HG02798 (cell line): ENCODE measurements at regions not wholly inside any gene's neighbourhood (a gene's known extent, or its start where the extent isn't known, plus 50 kb on each side); places are given as distances from the start of the nearest gene placed in this dataset.

Experiments
- ATAC-seq: cut with Tn5 transposase; IDR thresholded peaks from one replicate; pipeline ENCODE4 v1.9.1; 2021; ENCODE audit warnings: mild to moderate bottlenecking; ENCODE audit not compliant: unreplicated experiment, poor library complexity

DNA sequence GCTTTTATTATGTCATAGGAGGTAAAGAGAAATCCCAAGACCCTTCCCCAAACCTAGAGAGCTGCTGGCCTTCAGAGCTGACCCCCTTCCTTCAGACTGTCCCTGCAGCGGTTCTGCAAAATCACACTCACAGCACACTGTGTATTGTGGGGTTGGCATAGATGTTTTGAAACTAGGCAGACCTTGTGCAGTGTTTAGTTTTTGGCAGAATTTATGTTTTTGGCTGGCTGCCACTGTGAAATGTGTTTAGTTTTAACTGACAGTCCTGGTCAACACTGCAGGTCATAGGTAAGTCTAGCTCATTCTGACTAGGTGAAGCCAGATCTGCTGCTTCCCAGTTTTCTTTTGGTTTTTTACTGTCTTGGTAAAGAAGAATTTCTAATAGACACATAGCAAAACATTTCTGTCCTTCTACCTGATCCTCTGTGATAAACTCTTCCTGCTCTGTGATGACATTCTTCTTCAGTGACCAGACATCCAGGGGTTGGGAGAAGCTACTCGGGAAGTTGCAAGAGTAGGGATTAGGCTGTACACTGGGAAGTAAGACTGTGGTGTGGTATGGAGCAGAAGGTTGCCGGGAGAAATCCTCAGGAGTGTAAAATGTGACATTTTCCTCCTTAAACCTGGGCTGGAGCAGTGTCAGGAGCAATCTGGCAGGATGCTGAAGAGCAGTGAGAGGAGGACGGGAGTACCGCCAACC is 209.6 kb upstream of the MCTP2 start:
- ATAC-seq = no peak

DNA sequence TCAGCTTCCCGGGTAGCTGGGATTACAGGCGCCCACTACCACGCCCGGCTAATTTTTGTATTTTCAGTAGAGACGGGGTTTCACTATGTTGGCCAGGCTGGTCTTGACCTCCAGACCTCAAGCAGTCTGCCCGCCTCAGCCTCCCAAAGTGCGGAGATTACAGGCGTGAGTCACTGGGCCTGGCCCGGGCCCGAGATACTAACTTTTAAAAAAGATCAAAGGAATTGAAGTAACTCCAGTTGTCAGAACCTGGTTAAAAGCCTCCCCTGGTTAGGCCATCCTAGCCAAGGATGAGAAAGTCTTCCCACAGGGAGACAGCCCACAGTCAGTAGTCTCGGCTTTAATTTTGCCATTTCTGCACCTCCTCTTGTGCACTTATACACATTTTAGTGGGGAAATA is 212.3 kb upstream of the MCTP2 start:
- ATAC-seq = no peak

DNA sequence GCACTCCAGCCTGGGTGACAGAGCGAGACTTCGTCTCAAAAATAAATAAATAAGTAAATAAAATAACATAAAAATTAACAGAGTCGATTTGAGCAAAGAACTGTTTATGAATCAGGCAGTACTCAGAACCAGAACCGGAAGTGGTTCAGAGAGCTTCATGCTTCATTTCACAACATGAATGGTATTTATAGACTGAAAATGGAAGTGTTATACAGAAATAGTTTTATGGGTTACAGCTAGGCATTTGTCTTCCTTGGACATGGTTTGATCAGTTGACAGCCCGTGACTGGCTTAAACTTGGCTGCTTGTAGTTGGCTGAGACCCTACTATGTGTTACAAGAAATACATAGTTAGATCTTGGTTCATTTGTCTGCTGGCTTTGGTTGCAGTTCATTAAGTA is 216.0 kb upstream of the MCTP2 start:
- ATAC-seq = no peak

DNA sequence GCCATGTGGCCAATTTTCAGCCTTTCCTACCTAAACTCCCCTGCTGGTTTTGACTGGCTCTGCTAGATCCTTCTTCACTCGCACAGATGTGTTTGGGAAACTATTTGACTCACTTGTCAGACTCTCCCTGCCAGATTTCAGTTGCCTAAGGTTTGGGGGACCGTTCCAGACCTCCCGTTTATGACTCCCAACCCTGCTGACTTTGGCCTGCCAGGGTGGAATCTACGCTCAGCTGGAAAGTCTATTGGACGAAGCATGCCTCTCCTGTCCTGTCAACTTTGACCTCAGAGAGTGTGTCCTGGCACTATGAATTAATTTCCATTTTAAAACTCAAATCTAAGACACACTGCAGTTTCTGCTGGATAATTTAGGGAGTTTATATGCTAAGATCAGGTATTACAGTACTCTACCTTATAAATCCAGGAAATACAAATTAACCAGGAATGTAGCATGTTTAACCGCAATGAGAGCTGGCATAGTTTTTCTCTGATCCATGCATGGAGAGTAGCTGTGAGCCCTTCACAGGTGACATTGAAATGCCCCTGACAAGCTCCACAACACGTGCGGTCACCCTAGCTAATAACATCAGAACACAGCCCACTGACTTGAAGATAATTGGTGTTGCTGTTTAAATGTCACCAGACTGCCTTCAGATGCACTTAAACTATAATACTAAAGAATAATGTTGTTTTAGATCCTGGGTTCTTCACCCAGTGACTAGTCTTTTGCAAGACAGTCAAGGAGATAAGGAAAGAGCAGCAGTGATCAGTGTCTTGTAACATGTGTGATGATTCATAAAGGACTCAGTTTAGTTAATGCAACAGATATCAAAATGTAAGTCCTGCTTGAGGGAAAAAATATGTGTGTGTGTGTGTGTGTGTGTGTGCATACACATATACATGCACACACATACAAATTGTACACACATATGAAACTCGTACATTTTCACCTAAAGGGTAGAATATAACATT is 223.0 kb upstream of the MCTP2 start:
- no peak for ATAC-seq

DNA sequence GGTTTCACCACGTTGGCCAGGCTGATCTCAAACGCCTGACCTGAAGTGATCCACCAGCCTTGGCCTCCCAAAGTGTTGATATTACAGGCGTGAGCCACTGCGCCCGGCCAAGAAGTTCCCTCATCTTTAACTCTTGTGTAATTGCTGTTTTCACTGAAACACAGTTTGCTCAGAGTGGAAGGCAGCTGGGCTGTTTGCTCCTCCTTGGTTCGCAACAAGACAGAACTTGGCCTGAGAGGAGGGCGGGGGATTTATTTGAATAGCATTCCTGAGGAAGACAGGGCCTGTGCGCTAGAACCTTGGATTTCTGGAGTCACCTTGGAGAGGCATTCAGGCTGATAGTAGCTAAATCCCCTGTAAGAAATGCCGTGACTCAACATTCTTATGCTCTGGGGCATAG is 226.7 kb upstream of the MCTP2 start:
- no peak for ATAC-seq

DNA sequence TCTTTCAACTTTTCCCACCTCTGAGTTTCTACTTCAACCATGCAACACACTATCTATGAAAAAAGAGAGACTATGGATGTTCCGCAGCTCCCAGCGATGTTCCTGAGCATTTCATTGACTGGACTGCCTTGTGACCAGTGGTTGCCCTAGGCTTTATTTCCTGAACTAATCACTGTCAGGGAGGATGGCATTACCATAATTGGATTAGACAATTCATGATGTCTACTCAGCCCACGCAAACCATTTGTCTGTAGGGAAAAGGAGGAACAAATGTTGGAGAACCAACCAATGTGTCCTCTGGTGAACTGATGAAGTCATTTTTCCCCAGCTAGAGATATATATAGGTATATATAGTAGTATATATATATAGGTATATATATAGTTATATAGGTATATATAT is 229.3 kb upstream of the MCTP2 start:
- no peak for ATAC-seq

DNA sequence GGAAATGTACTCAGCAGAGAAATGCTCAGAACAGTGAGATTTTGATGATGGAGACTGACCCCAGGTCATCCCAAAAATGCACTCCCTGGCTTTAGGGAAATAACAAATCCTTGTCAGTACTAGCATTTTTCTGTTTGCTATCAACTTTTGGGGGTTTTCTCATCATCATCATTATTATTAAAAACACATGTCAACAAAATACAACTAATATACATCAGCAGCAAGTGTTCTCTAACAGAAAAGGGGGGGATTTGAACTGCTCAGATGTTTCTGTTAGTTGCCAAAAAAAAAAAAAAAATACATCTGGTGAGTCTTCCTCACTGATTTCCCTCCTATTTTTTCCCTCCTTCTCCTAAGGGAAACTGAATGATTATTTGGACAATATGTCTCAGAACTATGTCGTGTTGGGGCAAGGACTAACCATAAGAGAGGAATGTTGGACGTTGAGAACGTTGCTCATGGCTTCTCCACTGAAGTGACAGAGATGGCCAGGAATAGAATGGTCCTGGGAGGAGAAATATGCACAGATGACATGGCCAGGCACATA is 230.0 kb upstream of the MCTP2 start:
- no peak for ATAC-seq

DNA sequence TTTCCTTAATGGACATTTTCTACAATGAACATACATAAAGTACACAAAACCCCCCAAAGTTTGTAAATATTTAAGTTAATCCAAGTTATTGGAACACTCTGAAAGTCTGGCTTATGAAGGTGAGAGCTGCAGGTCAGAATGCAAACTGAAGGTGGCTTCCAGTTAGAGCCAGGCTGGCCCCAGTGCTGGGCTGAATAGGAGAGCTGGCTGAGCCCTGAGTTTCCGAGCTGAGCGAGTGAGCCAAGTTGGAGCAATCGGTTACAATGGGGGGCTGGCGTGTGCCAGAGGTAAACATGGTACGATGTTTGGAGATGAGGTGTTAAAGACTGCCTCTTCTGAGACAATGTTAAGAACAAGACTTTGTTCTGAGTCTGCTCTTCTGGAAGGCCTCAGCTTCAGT is 230.8 kb upstream of the MCTP2 start:
- ATAC-seq = no peak

DNA sequence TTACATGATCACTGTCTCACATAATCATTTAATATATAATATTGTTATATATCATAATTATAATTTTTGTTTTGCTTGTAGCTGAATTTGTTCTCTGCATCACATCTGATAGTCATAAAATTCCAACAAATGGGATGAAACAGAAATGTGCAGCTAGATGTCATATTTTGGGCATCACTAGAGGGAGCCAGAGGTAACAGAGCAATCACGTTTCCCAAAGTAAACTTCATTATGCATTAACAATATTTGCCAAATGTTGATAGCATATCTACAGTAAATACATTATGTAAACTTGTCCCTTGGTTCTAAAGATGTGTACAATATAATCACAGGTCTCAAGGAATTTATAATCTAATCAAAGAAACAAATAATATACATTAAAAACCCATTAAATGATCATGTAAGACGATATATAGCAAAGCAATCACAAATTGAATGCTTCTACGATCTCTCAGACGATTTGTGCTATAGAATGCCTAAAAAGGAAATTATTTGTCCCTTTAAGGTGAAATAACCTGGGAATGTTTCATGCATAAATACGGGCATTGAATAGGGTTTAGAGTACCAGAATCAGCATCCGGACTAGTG is 234.2 kb upstream of the MCTP2 start:
- ATAC-seq = no peak

DNA sequence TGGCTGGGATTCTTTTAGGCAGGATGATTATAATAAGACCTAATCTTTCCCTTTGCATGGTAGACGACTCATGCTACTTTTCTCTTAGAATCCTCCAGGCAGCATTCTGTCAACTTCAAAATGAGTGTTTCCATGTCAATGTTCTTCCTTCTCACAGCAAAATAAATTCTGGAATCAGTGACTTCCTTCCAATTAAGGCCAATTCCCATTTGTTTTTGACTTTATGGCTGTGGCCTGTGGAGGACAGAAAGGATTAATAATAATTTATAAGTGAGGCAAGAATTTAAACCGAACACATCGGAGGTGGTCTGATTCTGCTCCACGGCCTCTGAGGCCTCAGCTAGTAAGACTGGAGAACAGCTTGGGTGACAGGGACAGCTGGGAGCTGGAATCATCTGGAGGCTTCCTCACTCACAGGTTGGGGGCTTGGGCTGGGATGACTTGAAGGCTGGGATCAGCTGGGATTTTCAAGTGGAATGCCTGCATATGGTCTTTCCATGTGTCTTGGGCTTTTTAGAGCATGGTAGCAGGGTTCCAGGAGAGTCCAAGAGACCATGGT is 241.8 kb upstream of the MCTP2 start:
- ATAC-seq = no peak

DNA sequence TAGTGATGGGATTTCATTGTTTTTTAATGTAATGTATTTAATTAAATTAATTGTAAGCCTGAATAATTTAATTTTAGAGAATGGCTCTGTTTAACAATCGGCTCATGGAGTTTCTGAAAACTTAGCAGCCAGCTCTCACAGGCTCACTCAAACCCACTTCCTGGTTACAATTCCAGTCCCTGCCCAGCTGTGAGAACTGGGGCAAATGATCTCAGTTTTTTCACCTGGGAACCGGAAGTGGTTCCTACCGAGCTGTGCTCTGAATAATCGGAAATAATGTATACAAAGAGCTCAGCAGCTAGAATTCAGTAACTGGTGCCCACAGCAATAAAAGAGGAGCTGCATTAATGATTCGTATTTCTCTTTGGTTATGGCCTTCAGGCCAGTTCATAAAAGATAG is 244.3 kb upstream of the MCTP2 start:
- no peak for ATAC-seq

DNA sequence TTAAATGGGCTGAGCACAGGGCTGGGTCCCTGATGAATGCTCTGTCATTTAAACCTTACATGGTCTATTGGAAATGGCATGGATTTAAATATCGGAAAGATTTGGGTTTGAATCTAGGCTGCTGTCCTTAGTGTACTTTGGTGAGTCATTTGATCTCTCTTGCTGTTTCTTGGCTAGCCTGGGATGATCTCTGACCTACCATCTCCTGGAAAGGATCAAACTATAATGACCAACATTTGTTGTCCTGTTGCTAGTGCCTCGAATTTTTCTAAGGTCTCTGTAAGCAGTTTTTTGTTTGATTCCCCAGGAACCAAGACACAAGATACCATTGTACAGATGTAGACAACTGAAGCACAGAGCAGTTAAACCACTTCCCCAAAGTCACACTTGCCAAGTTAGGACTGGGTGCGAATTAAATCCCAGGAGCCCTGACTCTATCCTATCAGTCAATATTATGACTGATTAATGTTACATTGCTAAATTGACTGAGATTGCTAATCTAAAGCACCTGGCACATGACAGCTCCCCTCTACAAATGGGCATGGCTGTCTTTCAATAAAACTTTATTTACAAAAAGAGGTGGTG is 244.9 kb upstream of the MCTP2 start:
- ATAC-seq = no peak

DNA sequence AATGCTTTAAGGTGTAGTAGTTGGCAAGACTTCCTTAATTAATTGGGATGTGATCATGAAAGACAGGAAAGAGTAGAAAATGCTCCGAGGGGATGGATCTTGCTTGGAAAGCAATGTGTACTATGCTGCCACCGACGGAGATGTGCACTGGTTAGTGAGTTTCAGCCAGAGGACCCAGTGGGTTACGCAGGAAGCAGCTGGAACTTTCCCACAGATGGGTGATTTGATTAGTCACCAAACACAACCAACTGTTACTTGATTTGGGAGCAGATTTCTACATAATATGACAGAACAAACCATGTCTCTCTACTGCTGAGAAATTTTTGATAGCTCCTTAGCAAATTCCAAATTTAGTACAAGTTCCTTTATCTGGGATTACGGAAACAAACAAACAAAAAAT is 245.4 kb upstream of the MCTP2 start:
- no peak for ATAC-seq

DNA sequence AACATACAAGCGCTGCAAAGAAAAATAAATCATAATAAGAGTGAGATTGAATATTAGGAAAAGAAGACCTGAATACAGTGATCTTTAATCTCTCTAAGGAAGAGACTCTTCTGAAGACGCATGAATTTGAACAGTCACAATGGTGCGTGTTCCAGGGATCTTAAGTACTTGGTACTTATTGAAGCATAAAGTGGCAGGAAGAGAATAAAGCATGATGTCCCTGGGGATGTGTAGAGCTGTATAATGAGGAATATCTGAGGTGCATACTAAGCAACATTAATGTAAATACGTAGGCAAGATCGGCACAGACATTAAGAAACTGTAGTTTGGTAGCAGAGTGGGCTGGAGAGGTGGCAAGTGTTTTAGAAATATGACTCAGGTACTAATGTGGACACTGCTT is 246.2 kb upstream of the MCTP2 start:
- no peak for ATAC-seq

DNA sequence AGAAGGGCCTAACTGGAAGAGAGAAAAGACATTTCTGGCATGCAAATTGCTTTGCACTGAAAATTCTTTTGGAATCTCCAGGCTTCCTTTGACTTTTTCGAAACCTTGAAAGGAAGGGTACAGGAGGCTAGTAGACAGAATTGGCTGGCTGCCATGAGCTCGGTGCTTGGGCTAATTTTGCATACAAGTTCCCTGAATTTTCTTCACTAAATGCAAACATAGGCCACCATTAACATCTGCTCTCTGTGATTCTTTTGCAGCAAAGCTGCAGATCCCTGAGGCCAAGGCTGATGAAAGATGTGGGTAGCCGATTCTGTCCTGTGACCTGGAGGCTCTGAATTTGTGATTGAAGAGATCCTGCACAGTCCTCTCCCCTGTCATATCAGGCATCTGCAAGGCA is 247.8 kb upstream of the MCTP2 start:
- no peak for ATAC-seq

DNA sequence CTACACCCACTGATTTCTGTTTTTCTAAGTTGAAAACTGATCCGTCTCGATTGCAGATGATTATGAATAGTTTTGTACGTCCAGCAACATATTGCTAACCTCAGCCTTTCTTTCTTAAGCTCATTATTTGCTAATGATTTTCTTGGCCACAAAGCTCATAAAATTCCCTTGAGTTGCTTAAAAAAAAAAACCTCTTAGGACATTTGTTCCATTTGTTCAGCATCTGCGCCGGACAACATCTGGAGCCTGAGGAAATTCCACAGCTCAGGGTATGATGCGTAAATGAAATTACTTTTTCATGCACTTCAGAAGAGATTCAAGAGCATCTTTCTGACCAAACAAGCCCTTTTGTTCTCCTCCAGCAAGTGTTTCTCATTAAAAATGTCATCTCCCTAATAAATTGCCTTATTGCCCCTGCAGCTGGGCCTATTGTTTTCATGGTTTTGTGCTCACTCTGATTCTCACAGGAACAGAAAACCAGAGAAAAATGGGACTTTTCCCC is 249.1 kb upstream of the MCTP2 start:
- ATAC-seq = no peak

DNA sequence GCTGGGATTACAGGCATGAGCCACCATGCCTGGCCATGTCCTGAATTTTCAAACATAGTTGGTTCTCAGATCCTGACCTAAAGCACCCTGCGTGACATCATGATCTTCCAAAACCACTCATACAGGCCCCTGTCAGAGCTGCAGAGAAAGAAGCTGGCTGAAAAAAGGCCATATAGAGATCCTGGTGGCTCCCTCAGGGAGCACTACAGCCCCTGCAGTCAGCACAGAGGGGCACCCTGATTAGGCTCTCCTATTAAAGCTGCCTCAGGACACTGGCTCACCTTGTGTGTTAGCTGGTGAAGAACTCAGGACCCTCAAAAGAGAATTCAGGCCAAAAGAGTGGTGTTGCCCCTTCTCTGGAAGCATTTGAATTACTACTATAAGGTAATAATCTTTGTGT is 249.7 kb upstream of the MCTP2 start:
- ATAC-seq = no peak

DNA sequence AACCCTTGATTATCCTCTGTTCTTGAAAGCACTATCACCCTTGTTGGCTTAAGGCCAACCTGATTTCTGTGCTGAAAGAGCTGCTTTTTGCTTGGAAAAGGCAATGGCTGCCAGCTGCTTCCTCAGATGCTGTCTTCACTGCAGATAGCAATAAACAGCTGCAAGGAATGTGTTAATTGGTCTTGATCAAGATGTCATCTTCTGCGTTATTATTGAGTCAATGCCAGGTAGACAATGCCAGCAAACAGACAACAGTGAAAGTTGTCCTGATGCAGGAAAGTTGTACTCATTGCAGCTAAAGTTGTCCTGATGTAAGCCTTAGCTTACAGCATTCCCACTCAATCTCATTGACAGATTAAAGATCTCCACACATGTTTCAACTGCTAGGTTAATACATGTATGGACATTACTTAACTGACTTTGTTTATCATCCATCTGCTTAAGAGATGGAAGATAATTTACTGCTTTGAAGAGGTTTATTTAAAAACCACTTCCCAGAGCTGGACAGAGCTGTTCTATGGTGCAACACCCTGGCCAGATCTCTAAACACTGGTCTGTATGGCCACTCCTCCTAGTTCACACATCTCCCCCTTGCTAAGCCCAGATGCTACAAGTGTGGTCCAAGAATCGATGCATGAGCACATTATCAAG is 251.0 kb upstream of the MCTP2 start:
- ATAC-seq = no peak

DNA sequence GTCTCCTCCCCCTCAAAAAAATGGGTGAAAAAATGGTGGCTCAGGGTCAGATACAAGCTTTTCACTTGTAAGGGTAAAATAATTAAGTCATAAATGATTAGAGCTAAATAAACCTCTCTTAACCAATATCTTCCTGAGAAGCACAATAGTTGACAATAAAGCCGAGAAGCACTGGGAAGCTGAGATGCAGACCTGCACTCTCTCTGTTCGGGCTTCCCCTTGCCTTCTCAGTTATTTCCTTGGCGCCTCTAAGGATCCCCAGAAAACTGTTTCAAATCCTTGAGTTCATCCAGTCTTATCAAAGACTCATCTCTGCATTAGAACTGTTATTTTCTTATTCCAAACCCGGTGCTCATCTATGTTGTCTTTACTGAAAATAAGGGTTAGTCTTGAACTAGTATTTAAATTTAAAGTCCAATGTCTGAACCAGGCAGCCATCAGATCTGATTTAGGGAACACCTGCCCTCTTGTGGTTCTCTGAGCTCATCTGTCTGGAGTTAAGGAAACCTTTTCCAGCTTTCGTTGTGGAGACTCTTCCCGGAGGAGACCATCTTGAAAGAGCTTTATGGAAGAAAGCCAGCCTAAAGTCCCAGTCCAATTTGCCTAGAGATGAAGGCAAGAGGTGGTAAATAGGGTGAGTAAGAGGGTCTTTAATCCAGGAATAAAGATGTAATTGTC is 256.4 kb upstream of the MCTP2 start:
- no peak for ATAC-seq
